ENCODE measurements at regions not wholly inside any gene's neighbourhood (a gene's known extent, or its start where the extent isn't known, plus 50 kb on each side); places are given as distances from the start of the nearest gene placed in this dataset.
"Not testable (repeated sequence)": the region's sequence is repeated elsewhere in the genome, so short reads cannot be mapped to it uniquely, and the experiment has no call there.

GRCh38 chr5:42241636-42242035 lies 181.6 kb upstream of the GHR start:
- DNase-seq (ENCODE audit: low read depth in 2 of 2), result no peak

- DNase-seq (ENCODE audit: low read depth in 2 of 2), result no peak
Measured at GRCh38 chr5:42242210-42242609, 181.0 kb upstream of the GHR start.

GRCh38 chr5:42242881-42243485 lies 180.3 kb upstream of the GHR start:
- DNase-seq (ENCODE audit: low read depth in 2 of 2), result no peak

GRCh38 chr5:42252306-42252705 lies 170.9 kb upstream of the GHR start:
- DNase-seq (ENCODE audit: low read depth in 2 of 2), result no peak

DNA sequence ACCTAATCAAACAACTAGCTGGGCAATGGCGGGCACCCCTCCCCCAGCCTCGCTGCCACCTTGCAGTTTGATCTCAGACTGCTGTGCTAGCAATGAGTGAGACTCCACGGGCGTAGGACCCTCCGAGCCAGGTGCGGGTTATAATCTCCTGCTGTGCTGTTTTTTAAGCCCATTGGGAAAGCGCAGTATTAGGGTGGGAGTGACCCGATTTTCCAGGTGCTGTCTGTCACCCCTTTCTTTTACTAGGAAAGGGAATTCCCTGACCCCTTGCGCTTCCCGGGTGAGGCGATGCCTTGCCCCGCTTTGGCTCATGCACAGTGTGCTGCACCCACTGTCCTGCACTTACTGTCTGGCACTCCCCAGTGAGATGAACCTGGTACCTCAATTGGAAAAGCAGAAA lies 163.3 kb upstream of the GHR start:
- not testable (repeated sequence) for DNase-seq (ENCODE audit: low read depth in 2 of 2)

DNA sequence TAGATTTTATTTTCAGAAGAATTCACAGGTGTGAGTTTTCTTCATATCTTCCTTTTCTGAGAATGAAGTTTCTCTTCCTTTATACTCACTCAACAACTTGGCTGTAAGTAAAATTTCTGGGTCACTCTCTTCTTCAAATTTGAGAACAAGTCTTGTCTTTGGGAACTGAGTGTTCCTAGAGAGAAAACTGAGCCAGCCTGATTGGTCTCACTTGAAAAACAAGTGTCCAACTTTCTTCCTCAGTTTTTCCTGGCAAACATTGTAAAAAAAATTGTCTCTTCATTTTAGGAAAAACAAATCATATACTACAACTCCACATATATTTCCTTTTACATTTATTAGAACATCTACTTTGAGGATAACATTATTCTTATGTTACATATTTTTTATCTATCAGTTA lies 156.1 kb upstream of the GHR start:
- no peak for DNase-seq (ENCODE audit: low read depth in 2 of 2)

DNA sequence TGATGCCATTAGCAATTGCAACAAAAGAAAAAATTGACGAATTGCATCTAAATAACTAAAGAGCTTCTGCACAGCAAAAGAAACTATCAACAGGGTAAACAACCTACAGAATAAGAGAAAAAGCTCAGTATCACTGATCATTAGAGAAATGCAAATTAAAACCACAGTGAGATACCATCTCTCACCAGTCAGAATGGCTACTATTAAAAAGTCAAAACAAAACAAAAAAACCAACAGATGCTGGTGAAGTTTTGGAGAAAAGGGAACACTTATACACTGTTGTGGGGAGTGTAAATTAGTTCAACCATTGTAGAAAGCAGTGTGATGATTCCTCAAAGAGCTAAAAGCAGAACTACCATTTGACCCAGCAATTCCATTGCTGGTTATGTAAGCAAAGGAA lies 155.1 kb upstream of the GHR start:
- not testable (repeated sequence) for DNase-seq (ENCODE audit: low read depth in 2 of 2)

DNA sequence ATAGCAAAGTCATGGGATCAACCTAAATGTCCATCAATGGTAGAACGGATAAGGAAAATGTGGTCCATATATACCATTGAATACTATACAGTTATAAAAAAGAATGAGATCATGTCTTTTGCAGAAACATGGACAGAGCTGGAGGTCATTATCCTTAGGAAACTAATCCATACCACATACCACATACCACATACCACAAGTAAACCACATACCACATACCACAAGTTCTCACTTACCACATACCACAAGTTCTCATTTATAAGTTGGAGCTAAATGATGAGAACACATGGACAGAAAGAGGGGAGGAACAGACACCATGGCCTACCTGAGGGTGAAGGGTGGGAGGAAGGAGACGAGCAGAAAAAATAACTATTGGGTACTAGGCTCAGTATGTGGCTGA lies 154.6 kb upstream of the GHR start:
- no peak for DNase-seq (ENCODE audit: low read depth in 2 of 2)

GRCh38 chr5:42270771-42271170 lies 152.5 kb upstream of the GHR start:
- DNase-seq (ENCODE audit: low read depth in 2 of 2), result no peak

- DNase-seq (ENCODE audit: low read depth in 2 of 2), result no peak
Measured at GRCh38 chr5:42274913-42275312, 148.3 kb upstream of the GHR start.

DNA sequence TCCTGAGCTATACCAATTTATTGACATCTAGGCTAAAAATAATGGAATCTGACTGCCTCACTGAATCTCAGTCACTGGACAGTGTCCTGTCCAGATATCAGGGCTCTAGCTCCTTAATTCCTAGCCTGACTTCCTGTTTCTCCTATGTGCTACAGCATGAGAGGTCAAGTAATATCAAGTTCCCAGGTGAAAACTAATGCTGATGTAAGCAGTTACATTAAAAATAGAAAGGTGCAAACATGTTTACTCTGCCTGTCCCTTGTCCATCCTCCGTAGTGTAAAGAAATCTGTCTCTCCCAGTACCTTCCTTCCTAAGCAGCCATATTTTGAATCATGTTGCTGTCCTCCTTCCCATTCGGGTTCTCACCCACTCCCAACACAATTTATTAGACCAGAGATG lies 145.9 kb upstream of the GHR start:
- DNase-seq (ENCODE audit: low read depth in 2 of 2), result no peak

- no peak for DNase-seq (ENCODE audit: low read depth in 2 of 2)
Measured at GRCh38 chr5:42284584-42284983, 138.7 kb upstream of the GHR start.

DNA sequence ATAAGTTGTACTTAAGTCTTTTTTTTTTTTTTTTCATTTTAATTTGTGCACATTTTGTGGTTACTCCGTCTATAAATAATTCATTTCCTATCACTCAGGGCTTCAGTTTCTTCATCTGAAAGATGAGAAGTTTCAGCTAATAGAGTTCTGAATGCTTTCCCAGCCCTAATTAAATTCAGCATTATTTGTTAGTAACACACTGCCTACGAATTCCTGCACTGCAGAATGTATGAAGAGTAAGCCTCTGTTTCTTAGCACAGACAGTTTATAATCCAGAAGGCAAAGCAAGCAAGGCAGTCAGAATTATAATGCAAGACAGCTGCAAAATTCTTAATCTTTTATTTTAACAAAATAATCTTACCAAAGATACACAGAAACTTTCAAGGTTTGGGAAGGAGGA lies 138.0 kb upstream of the GHR start:
- DNase-seq (ENCODE audit: low read depth in 2 of 2), result no peak

GRCh38 chr5:42300496-42300895 lies 122.7 kb upstream of the GHR start:
- DNase-seq (ENCODE audit: low read depth in 2 of 2), result no peak

DNA sequence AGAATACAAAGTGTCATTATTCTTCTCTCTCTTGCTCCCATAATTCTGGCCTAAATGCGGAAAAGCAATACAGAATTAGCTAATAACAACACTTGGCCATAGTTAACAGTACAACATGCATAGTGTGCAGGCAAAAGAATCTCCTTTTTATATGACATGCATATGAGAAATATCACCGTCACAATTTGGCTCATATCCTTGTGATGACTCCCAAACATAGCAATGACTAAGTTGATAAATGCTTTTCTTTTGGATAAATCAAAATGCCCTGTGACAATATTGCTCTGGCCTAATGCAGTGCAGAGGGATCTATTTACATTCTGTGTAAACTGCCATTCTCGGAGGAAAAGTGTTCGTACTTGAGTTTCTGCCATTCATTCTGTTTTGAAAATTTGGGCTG lies 121.9 kb upstream of the GHR start:
- no peak for DNase-seq (ENCODE audit: low read depth in 2 of 2)

DNA sequence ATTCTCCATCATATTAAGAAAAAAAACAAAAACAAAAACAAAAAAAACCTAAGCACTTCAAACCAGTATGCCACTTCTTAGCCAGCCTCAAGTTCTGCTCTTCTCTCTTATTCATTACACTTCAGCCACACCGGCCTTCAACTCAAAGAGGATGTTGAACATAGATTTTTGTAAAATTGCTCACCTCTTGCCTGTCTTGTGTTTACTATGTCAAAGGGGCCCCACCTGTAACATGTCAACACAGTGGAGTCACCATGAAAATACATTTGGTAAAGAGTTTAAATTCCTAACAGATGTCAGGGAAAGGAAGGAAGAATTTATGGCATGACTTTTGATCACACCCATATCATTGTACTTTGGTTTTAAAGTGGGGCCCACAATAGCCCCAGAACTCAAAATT lies 121.1 kb upstream of the GHR start:
- no peak for DNase-seq (ENCODE audit: low read depth in 2 of 2)

DNA sequence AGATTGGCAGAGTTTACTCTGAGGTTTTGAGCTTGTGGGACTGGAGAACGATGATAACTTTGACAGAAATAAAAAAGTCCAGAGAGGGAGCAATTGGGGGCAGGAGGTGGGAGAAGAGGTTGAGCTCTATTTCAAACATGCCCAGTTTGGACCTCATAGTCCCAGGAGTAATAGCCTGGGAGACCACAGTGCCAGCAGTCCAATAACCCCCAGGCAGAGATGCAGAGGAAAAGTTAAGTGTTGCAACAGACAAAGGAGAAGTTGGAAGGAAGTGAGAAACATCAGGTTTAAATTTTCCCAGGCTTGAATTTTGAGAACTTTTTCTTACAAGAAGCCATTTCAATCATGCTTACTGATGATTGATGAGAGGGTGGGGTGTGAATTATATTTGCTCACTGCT lies 117.0 kb upstream of the GHR start:
- DNase-seq (ENCODE audit: low read depth in 2 of 2), result no peak

DNA sequence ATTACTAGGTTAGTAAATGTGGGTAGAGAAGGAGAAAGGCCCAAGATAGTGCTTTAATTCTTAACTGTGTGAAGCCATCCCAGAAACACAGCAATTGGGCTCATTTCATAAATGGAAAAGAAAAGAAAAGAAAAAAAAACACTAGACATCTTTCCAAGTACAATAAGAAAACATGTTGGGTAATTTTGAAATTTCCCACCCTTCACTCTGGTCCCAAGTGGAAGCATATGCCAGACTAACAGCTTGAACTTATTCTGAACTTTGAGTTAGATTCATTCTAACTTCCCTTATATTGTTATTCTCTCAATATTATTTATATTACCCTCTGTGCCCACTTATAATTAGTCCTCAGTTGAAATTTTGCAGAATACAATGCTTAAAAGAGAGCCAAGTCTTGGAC lies 113.4 kb upstream of the GHR start:
- DNase-seq (ENCODE audit: low read depth in 2 of 2), result no peak

- DNase-seq (ENCODE audit: low read depth in 2 of 2), result no peak
Measured at GRCh38 chr5:42315214-42315613, 108.0 kb upstream of the GHR start.

- no peak for DNase-seq (ENCODE audit: low read depth in 2 of 2)
Measured at GRCh38 chr5:42317575-42317974, 105.7 kb upstream of the GHR start.

- DNase-seq (ENCODE audit: low read depth in 2 of 2), result not testable (repeated sequence)
Measured at GRCh38 chr5:42319546-42319945, 103.7 kb upstream of the GHR start.

GRCh38 chr5:42321785-42322184 lies 101.5 kb upstream of the GHR start:
- no peak for DNase-seq (ENCODE audit: low read depth in 2 of 2)

DNA sequence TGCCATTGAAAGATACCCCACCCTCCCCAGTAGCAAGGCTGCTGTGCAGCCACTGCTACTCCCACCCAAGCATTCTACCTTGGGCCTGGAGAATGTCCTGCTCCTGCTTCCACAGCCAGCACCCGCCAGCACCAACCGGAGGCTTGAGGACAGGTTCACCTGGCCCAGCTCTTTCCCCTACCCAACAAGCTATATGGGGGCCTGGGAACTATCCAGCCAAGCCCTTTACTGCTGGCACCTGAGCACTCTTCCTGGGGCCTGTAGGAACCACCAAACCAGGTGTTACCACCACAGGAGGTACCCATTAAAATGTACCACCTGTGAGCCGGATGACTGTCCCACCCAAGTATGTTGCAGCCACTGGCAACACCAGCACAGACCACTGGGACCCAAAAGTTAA lies 86.1 kb upstream of the GHR start:
- DNase-seq (ENCODE audit: low read depth in 2 of 2), result no peak

GRCh38 chr5:42337607-42338006 lies 85.6 kb upstream of the GHR start:
- no peak for DNase-seq (ENCODE audit: low read depth in 2 of 2)

GRCh38 chr5:42338136-42338535 lies 85.1 kb upstream of the GHR start:
- DNase-seq (ENCODE audit: low read depth in 2 of 2), result no peak
